Thyroid gland (tissue), 4 donors: ENCODE measurements at regions not wholly inside any gene's neighbourhood (a gene's known extent, or its start where the extent isn't known, plus 50 kb on each side); places are given as distances from the start of the nearest gene placed in this dataset.

Source experiments
- POLR2A ChIP-seq, 2 donors: fragments of 450-650 bp; IDR thresholded peaks; one replicate each; pipeline ENCODE4 v1.6.1; 2017; ENCODE audit warnings: antibody characterized with exemption in 2 of 2, mild to moderate bottlenecking in 2 of 2, moderate library complexity in 1 of 2
- TF ChIP-seq, protein P1 (sequence below), 6 experiments: fragments of 200-600 bp in 3 of 6; fragments of 450-650 bp in 3 of 6; sonication (generic) in 3 of 6; IDR thresholded peaks; one replicate each; pipeline ENCODE4 v1.5.1; 2016 to 2019; ENCODE audit warnings: antibody characterized with exemption in 6 of 6, mild to moderate bottlenecking in 2 of 6, inconsistent platforms in 1 of 6, moderate library complexity in 1 of 6

DNA sequence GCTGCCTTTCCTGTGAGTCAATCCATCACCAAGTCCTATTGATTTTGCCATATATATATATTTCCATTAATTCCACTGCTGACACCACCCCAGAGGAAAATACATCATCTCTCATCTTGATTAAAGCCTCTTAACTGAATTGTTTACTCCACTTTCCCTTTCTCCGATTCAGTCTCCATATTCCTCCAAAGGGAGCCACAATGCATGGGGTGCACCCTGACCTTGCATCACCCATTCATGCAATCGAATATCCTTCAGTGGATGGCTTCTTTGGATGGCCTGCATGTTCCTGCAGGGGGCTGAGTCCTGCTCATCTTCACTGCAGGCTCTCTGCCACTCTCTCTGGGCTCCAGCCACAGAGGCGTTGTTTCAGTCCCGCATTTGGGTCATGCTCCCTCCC is 231.0 kb downstream of the SNX18 start:
- TF ChIP-seq, protein P1, sequence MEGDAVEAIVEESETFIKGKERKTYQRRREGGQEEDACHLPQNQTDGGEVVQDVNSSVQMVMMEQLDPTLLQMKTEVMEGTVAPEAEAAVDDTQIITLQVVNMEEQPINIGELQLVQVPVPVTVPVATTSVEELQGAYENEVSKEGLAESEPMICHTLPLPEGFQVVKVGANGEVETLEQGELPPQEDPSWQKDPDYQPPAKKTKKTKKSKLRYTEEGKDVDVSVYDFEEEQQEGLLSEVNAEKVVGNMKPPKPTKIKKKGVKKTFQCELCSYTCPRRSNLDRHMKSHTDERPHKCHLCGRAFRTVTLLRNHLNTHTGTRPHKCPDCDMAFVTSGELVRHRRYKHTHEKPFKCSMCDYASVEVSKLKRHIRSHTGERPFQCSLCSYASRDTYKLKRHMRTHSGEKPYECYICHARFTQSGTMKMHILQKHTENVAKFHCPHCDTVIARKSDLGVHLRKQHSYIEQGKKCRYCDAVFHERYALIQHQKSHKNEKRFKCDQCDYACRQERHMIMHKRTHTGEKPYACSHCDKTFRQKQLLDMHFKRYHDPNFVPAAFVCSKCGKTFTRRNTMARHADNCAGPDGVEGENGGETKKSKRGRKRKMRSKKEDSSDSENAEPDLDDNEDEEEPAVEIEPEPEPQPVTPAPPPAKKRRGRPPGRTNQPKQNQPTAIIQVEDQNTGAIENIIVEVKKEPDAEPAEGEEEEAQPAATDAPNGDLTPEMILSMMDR (IDR thresholded peaks at IDR 0.05) = no peak
- TF ChIP-seq POLR2A (IDR thresholded peaks at IDR 0.05) = no peak
